Naive B cell (primary cell): ENCODE measurements at regions not wholly inside any gene's neighbourhood (a gene's known extent, or its start where the extent isn't known, plus 50 kb on each side); places are given as distances from the start of the nearest gene placed in this dataset.

ENCODE experiments used
- ATAC-seq, 2 donors: fragments of 150-1000 bp; cut with Tn5 transposase; 2 replicates each; pipeline ENCODE4 v1.10.0; 2021; ENCODE audit warnings: low read depth in 2 of 2, mild to moderate bottlenecking in 2 of 2, moderate library complexity in 2 of 2
- DNase-seq: peaks from one replicate; pipeline ENCODE4 v3.0.0; 2022
- H3K27ac Mint-ChIP-seq, 6 donors: one replicate each; pipeline ENCODE4 v1.8.0; 2020 to 2022; ENCODE audit warnings: mild to moderate bottlenecking in 6 of 6, mixed read lengths in 6 of 6, moderate library complexity in 5 of 6, inconsistent platforms in 2 of 6
- H3K27me3 Mint-ChIP-seq, 3 donors: one replicate each; pipeline ENCODE4 v1.8.0; 2021 to 2022; ENCODE audit warnings: mixed read lengths in 3 of 3, mild to moderate bottlenecking in 1 of 3
- H3K36me3 Mint-ChIP-seq, 2 donors: one replicate each; pipeline ENCODE4 v1.8.0; 2020 to 2022; ENCODE audit warnings: mixed read lengths in 2 of 2, inconsistent platforms in 1 of 2, mild to moderate bottlenecking in 1 of 2
- H3K4me1 Mint-ChIP-seq, 3 donors: one replicate each; pipeline ENCODE4 v1.8.0; 2020 to 2022; ENCODE audit warnings: mixed read lengths in 3 of 3, inconsistent platforms in 1 of 3, mild to moderate bottlenecking in 1 of 3, moderate library complexity in 1 of 3
- H3K4me3 Mint-ChIP-seq, 8 donors: one replicate each; pipeline ENCODE4 v1.8.0; 2020 to 2022; ENCODE audit warnings: mild to moderate bottlenecking in 8 of 8, mixed read lengths in 8 of 8, moderate library complexity in 8 of 8, inconsistent platforms in 2 of 8
- H3K9me3 Mint-ChIP-seq, 7 donors: one replicate each; pipeline ENCODE4 v1.8.0; 2020 to 2022; ENCODE audit warnings: mixed read lengths in 7 of 7, mild to moderate bottlenecking in 5 of 7, inconsistent platforms in 2 of 7, moderate library complexity in 1 of 7

GRCh38 chr15:25931851-25932250 is 68.7 kb upstream of the ATP10A start:
- H3K4me1 Mint-ChIP-seq: peaks cover 10 to 11% (median 11%) of the 10 kb centered on the region in 3 donors

DNA sequence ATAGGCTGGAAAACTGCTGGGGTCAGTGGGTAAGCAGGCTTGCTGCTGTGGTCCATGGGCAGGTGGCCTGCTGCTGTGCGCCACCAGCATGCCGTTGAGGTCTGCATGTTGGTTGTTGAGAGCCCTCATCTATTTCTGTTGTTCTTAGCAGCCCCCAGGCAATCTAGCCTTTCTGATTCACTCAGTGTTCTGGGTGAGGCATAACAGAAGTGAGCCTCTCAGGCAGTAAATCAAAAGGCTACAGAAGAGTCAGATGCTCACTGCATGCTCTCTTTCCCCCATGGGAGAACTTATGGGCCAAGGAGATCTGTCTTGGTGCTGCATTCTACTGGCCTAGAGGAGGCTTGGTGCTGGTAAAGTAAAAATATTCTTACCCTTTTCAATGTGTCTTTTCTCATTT is 67.8 kb upstream of the ATP10A start:
- peaks cover 21 to 42% (median 38%) of the 10 kb centered on the region in 3 donors for H3K27me3 Mint-ChIP-seq
- peaks cover 7 to 23% (median 19%) of the 10 kb centered on the region in 7 donors for H3K9me3 Mint-ChIP-seq
- no peak overlapping the region for H3K4me3 Mint-ChIP-seq
- no peak for ATAC-seq
- H3K27ac Mint-ChIP-seq: no peak overlapping the region
- peaks cover 7 to 11% (median 10%) of the 10 kb centered on the region in 3 donors for H3K4me1 Mint-ChIP-seq
- peaks cover 13 to 16% of the 10 kb centered on the region in 2 donors for H3K36me3 Mint-ChIP-seq
- DNase-seq: no peak

More at GRCh38 chr15:25931851-25932250, 68.7 kb upstream of the ATP10A start:
- peaks cover 21 to 42% (median 38%) of the 10 kb centered on the region in 3 donors for H3K27me3 Mint-ChIP-seq
- H3K4me3 Mint-ChIP-seq: no peak overlapping the region
- peaks cover 7 to 23% (median 19%) of the 10 kb centered on the region in 7 donors for H3K9me3 Mint-ChIP-seq
- no peak for DNase-seq
- peaks cover 13 to 16% of the 10 kb centered on the region in 2 donors for H3K36me3 Mint-ChIP-seq
- no peak for ATAC-seq
- H3K27ac Mint-ChIP-seq: no peak overlapping the region
